GM12875 (cell line): ENCODE measurements at regions not wholly inside any gene's neighbourhood (a gene's known extent, or its start where the extent isn't known, plus 50 kb on each side); places are given as distances from the start of the nearest gene placed in this dataset.

Experiments used
- H3K4me3 ChIP-seq: one replicate; pipeline ENCODE4 v1.5.1; 2011; ENCODE audit warnings: low read depth, low read length, control low read depth
- TF ChIP-seq, protein P1 (sequence below): IDR thresholded peaks from 2 replicates; pipeline ENCODE4 v1.5.1; 2011; ENCODE audit warnings: low read depth, mild to moderate bottlenecking, control low read depth, inconsistent platforms, low read length, moderate library complexity, borderline replicate concordance; ENCODE audit not compliant: insufficient read depth

DNA sequence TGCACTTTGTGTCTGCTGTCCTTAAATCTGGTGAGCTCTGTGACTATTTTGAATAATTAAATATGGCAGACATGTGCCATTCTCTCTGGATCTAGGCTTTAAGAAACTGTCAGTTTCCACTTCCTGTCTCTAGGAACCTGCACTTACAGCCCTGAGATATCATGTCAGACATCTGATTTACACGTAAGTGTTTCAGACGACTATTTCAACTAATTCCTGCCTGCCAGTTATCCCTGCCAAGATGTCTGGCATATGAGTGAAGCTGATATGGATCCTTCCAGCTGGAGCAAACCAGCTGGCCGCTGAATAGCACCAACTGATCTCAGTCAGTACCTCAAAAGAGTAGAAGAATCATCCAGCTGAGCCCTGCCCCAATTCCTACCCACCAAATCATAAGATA, 362.2 kb upstream of the SMIM30 start:
- TF ChIP-seq, protein P1, sequence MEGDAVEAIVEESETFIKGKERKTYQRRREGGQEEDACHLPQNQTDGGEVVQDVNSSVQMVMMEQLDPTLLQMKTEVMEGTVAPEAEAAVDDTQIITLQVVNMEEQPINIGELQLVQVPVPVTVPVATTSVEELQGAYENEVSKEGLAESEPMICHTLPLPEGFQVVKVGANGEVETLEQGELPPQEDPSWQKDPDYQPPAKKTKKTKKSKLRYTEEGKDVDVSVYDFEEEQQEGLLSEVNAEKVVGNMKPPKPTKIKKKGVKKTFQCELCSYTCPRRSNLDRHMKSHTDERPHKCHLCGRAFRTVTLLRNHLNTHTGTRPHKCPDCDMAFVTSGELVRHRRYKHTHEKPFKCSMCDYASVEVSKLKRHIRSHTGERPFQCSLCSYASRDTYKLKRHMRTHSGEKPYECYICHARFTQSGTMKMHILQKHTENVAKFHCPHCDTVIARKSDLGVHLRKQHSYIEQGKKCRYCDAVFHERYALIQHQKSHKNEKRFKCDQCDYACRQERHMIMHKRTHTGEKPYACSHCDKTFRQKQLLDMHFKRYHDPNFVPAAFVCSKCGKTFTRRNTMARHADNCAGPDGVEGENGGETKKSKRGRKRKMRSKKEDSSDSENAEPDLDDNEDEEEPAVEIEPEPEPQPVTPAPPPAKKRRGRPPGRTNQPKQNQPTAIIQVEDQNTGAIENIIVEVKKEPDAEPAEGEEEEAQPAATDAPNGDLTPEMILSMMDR, result no peak
- no peak overlapping the region for H3K4me3 ChIP-seq

DNA sequence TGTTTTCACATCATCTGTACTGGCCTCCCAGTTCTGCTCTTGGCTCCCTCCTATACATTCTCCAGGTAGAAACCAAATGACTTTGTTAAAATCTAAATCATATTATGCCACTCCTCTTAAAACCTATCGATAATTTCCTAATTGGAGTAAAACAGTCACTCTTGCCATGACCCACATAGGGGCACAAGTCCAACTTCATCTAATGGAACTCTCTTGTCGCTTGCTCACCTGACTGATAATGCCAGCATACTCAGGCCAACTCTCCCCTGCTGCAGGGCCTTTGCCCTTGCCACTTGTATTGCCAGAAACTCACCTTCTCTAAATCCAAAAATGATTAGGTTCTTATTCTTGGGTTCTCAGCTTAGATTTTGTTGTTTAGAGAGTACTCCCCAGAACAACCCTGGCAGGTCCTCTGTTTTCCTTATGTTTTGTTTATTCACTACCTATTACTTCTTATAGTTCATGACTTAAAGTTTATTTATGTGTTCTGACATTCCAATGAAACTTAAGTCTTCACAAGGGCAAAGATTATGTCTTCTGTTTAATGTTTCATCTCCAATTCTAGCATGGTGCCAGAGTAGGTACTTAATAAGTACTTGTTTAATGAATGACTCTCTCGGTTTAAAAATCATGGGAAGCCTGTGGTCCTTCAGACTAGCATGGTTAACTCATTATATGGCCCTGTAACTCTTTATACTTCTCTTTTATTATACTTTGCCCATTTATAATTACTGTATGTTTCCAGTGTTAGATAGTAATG, 345.9 kb upstream of the SMIM30 start:
- H3K4me3 ChIP-seq, result no peak overlapping the region
- TF ChIP-seq, protein P1, result no peak

DNA sequence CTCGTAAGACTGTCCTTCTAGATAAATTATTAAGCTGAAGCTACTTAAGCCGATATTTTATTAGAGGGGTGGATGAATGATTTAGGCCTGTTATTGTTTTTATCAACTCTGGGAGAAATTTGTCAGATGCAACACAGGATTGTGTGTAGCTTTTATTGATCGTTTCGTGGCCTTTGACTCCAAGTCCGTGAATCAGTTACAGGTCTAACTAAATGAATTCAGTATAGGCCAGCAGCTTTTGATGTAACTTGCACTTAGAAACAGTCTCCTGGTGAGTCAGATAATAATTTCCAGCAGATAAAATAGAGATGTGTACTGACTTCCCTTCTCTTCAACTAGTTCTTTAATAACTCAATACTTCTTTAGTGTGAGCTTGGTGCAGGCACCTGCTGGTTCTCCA, 341.7 kb upstream of the SMIM30 start:
- H3K4me3 ChIP-seq, result no peak overlapping the region
- TF ChIP-seq, protein P1, result no peak

DNA sequence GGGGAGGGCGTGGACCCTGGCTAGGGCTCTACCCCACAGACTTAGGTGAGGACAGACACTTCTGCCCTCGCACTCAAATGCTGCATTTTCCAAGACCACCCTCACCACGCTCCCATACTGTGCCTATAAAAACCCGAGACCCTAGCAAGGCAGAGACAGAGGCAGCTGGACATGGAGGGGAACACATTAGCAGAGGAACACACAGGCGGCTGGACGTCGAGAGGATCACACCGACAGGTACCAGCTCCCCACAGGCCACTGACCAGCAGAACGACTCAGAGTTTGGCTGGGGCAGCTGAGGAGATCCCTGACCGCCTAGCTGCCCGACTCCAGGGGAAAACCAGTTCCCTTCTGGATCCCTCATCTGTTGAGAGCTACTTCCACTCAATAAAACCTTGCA, 338.2 kb upstream of the SMIM30 start:
- TF ChIP-seq, protein P1, result no peak
- H3K4me3 ChIP-seq, result no peak overlapping the region

DNA sequence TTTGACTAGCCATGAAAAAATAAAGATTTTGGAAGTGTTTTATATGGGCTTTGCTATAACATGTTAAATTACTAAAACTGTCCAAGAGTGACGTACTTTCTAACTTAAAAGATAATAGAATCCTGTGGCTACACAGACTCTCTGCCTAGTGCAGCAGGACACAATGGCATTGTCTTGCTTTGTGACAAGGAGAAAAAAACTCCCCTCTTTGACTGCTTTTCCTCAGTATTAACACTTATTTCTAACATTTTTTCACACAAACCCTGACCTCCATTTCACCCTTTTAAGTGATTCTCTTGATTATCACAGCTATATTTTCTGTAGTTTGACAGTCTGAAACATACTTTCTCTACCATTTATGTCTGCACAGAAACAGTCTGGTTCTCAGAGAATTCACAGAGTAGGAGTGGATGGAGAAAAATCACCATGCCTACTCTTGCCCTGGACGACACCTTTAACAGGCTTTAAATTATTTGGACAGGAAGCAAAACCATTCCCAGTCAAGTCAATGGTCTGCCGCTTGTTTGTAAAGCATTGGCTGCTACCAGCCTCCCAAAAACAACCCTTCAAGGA, 336.3 kb upstream of the SMIM30 start:
- TF ChIP-seq, protein P1, result no peak
- H3K4me3 ChIP-seq, result no peak overlapping the region

DNA sequence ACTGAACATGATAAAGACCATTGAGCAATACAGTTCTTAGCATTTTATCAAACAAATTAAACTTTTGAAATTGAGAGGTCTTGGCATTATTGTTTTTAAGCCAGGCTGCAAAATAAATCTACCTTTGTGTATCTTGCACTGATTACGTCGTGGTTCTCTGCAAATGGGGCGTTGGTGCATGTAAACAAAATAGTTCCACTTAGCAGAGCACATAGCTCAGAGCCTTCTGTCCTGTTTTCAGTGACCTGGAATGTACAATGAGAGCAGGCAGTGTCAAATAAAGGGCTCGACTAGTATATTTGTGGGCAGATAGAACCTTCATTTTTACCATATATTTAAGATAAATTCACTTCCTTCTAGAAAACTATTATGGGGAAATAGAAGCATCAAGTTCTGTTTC, 333.9 kb upstream of the SMIM30 start:
- H3K4me3 ChIP-seq, result no peak overlapping the region
- TF ChIP-seq, protein P1, result no peak

DNA sequence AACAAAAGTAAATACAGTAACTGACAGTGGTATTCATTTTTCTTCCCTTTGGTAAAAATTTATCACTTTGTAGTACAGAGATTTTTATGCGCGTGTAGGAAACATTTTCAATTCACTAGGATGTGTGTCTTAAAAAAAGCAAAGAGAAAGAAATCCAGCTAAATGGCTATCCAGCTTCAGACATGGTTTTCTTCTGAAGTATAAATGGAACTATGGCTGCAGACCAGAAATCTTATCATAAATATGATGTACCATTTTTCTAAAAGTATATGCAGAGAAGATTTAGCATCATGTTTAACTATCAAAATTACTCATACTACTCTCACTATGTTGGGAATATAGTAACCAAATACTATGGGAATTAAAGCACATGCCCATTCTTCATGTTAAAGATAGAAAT, 328.4 kb upstream of the SMIM30 start:
- TF ChIP-seq, protein P1, result no peak
- H3K4me3 ChIP-seq, result no peak overlapping the region
